Thoracic aorta (tissue), 2 donors: ENCODE measurements at regions not wholly inside any gene's neighbourhood (a gene's known extent, or its start where the extent isn't known, plus 50 kb on each side); places are given as distances from the start of the nearest gene placed in this dataset.

Experiments used
- ATAC-seq: fragments of 150-250 bp; one replicate; pipeline ENCODE4 v1.8.0; 2017; ENCODE audit warnings: low read depth; ENCODE audit not compliant: insufficient number of reproducible peaks, low FRiP score
- DNase-seq: peaks from one replicate; pipeline ENCODE4 v3.0.0-alpha.2; 2020; ENCODE audit warnings: low spot score
- H3K27ac ChIP-seq, 2 donors: fragments of 200-600 bp; sonication (generic); 1 replicate in 1 of 2; 2 replicates in 1 of 2; pipeline ENCODE4 v1.5.1; 2016; ENCODE audit warnings: mild to moderate bottlenecking in 2 of 2, moderate library complexity in 2 of 2
- H3K27me3 ChIP-seq: fragments of 200-600 bp; sonication (generic); replicated peaks from 2 replicates; pipeline ENCODE4 v1.6.0; 2016; ENCODE audit warnings: mild to moderate bottlenecking; ENCODE audit not compliant: insufficient read depth
- H3K36me3 ChIP-seq: fragments of 200-600 bp; sonication (generic); one replicate; pipeline ENCODE4 v1.5.1; 2016
- H3K4me1 ChIP-seq, 2 donors: fragments of 200-600 bp; sonication (generic); 1 replicate in 1 of 2; 2 replicates in 1 of 2; pipeline versions ENCODE4 v1.5.1 to v1.6.0; 2016; ENCODE audit warnings: low read depth in 2 of 2, mild to moderate bottlenecking in 1 of 2; ENCODE audit not compliant: control insufficient read depth in 1 of 2
- H3K4me3 ChIP-seq: fragments of 200-600 bp; sonication (generic); 2 replicates; pipeline ENCODE4 v1.5.1; 2016; ENCODE audit warnings: mild to moderate bottlenecking
- H3K9me3 ChIP-seq: fragments of 200-600 bp; sonication (generic); 2 replicates; pipeline ENCODE4 v1.5.1; 2016
- CTCF ChIP-seq: fragments of 200-600 bp; sonication (generic); IDR thresholded peaks from one replicate; pipeline ENCODE4 v1.5.1; 2019; ENCODE audit warnings: antibody characterized with exemption

GRCh38 chr10:53702489-53702888 lies 929.9 kb upstream of the MBL2 start:
- Histone ChIP-seq H3K36me3 (no peaks in the 10 kb centered on the region), H3K4me1 (no peaks in the 10 kb centered on the region), H3K9me3 (no peaks in the 10 kb centered on the region), H3K4me3 (no peak overlapping the region), H3K27ac (no peak overlapping the region), H3K27me3 (no peaks in the 10 kb centered on the region)
- TF ChIP-seq CTCF = no peak
- DNase-seq = no peak
- ATAC-seq = no peak

- Histone ChIP-seq H3K4me3 (no peak overlapping the region), H3K27me3 (no peaks in the 10 kb centered on the region), H3K9me3 (no peaks in the 10 kb centered on the region), H3K4me1 (no peaks in the 10 kb centered on the region), H3K36me3 (no peaks in the 10 kb centered on the region), H3K27ac (no peak overlapping the region)
- TF ChIP-seq CTCF = no peak
- no peak for ATAC-seq
- DNase-seq = no peak
These were observed 928.6 kb upstream of the MBL2 start for GRCh38 chr10:53701213-53701612.

GRCh38 chr10:53700278-53700677 lies 927.7 kb upstream of the MBL2 start:
- Histone ChIP-seq H3K36me3 (no peaks in the 10 kb centered on the region), H3K4me3 (no peak overlapping the region), H3K27ac (no peak overlapping the region), H3K4me1 (no peaks in the 10 kb centered on the region), H3K27me3 (no peaks in the 10 kb centered on the region), H3K9me3 (no peaks in the 10 kb centered on the region)
- no peak for ATAC-seq
- TF ChIP-seq CTCF = no peak
- DNase-seq = no peak

- ATAC-seq = no peak
- H3K36me3 ChIP-seq = no peaks in the 10 kb centered on the region
- no peak overlapping the region for H3K4me3 ChIP-seq
- TF ChIP-seq CTCF = no peak
- no peak overlapping the region for H3K27ac ChIP-seq
- H3K9me3 ChIP-seq = no peaks in the 10 kb centered on the region
- no peak for DNase-seq
- H3K4me1 ChIP-seq = no peaks in the 10 kb centered on the region
- no peaks in the 10 kb centered on the region for H3K27me3 ChIP-seq
These were observed 927.1 kb upstream of the MBL2 start for GRCh38 chr10:53699684-53700083.

GRCh38 chr10:53699231-53699630 lies 926.6 kb upstream of the MBL2 start:
- H3K27me3 ChIP-seq = no peaks in the 10 kb centered on the region
- H3K4me3 ChIP-seq = no peak overlapping the region
- ATAC-seq (no peak), DNase-seq (no peak)
- no peak for TF ChIP-seq CTCF
- H3K9me3 ChIP-seq = no peaks in the 10 kb centered on the region
- no peaks in the 10 kb centered on the region for H3K4me1 ChIP-seq
- H3K27ac ChIP-seq = no peak overlapping the region
- H3K36me3 ChIP-seq = no peaks in the 10 kb centered on the region
